Heart left ventricle (tissue), 16 donors: ENCODE measurements at regions not wholly inside any gene's neighbourhood (a gene's known extent, or its start where the extent isn't known, plus 50 kb on each side); places are given as distances from the start of the nearest gene placed in this dataset.
A peak's percentile ranks its signal among the peaks of the same experiment; 100 is the strongest.

Source experiments
- ATAC-seq, 4 donors: fragments of 200-7000 bp; cut with Tn5 transposase; one replicate each; pipeline ENCODE4 v1.9.1; 2020 to 2022; ENCODE audit warnings: moderate library complexity in 4 of 4, mild to moderate bottlenecking in 3 of 4, moderate number of reproducible peaks in 1 of 4
- DNase-seq, 5 donors: peaks; one replicate each; pipeline ENCODE4 v3.0.0-alpha.2; 2020
- H3K27ac ChIP-seq, 12 donors: fragments of 200-600 bp; sonication (generic) in 4 of 12; one replicate each; pipeline versions ENCODE4 v1.5.0 to v1.8.0; 2016 to 2022; ENCODE audit warnings: mild to moderate bottlenecking in 2 of 12
- H3K27me3 ChIP-seq, 9 donors: fragments of 200-600 bp; sonication (generic) in 2 of 9; one replicate each; pipeline versions ENCODE4 v1.5.1 to v1.8.0; 2016 to 2022; ENCODE audit warnings: mild to moderate bottlenecking in 3 of 9
- H3K36me3 ChIP-seq, 9 donors: fragments of 200-600 bp; sonication (generic) in 2 of 9; one replicate each; pipeline versions ENCODE4 v1.5.0 to v1.8.0; 2018 to 2022; ENCODE audit warnings: mild to moderate bottlenecking in 2 of 9
- H3K4me1 ChIP-seq, 12 donors: fragments of 200-600 bp; sonication (generic) in 4 of 12; one replicate each; pipeline versions ENCODE4 v1.5.0 to v1.8.0; 2016 to 2022; ENCODE audit warnings: mild to moderate bottlenecking in 3 of 12
- H3K4me3 ChIP-seq, 12 donors: fragments of 200-600 bp; sonication (generic) in 4 of 12; one replicate each; pipeline versions ENCODE4 v1.5.0 to v1.8.0; 2017 to 2022; ENCODE audit warnings: mild to moderate bottlenecking in 9 of 12, moderate library complexity in 4 of 12
- H3K9me3 ChIP-seq, 12 donors: fragments of 200-600 bp; sonication (generic) in 4 of 12; one replicate each; pipeline versions ENCODE4 v1.5.0 to v1.8.0; 2016 to 2022; ENCODE audit warnings: mild to moderate bottlenecking in 1 of 12
- CTCF ChIP-seq, 12 donors: fragments of 200-600 bp; sonication (generic) in 4 of 12; IDR thresholded peaks; one replicate each; pipeline versions ENCODE4 v1.5.0 to v1.8.0; 2018 to 2022; ENCODE audit warnings: antibody characterized with exemption in 12 of 12, mild to moderate bottlenecking in 5 of 12
- POLR2A ChIP-seq, 2 donors: fragments of 450-650 bp; IDR thresholded peaks; one replicate each; pipeline ENCODE4 v1.6.1; 2017; ENCODE audit warnings: antibody characterized with exemption in 2 of 2, mild to moderate bottlenecking in 2 of 2, moderate library complexity in 2 of 2
- WGBS, 4 donors: extraction: QIAGEN DNeasy Blood & Tissue Kit in 2 of 4; methylation state at CpG; one replicate each; pipeline versions ENCODE4 v1.1.5 to v1.1.7; 2013 to 2018; 5-methylcytosine and 5-hydroxymethylcytosine counted together
- intact Hi-C, 10 donors: fragments of 100-400 bp; cut with DNase I; formaldehyde crosslinking; loops; one replicate each; pipeline versions ENCODE4 v1.11.1 to v1.14.2; 2022
- donor health status: ischemic (EF 13 %, LVEDD 7.1; RV severe dilation, severe dysfunction).
- donor health status: healthy with polysubstance abuse.
- donor health status: DM: no; HTN: yes; CAD: no.
- donor health status: DM: no; HTN: no; CAD: no.
- donor health status: ischemic (EF 25% LVEDD 6.9; RV normal size, moderate dysfunction).
- donor health status: ischemic (EF 25% LVEDD 5.7; RV mildly dilated, moderate dysfunction).
- donor health status: healthy.
- donor health status: DM: yes; HTN: yes; CAD: no.
- donor health status: ischemic (EF 35%, LVEDD 5.7; RV mildly dilated, moderate dysfunction).
- donor health status: nonischemic (EF 11% LVEDD 7.7; RV severe dilation, severe dysfunction).
- donor health status: DM: yes; HTN: yes; CAD: no.
- donor health status: PGD.
- donor health status: ischemic (EF 29% LVEDD 5.4; RV normal size, mild dysfunction).
- donor health status: nonischemic (EF 23%, LVEDD 6.1; RV moderate dilation, normal function).

- no peak for DNase-seq
- WGBS, 4 donors, result 92 to 100% (median 95%) methylated on average over 2 of the region's 2 CpGs
- H3K27me3 ChIP-seq, result no peaks in the 10 kb centered on the region
- H3K36me3 ChIP-seq, result no peaks in the 10 kb centered on the region
- H3K27ac ChIP-seq, result no peak overlapping the region
- intact Hi-C loops, result no loop called here
- TF ChIP-seq CTCF (IDR thresholded peaks at IDR 0.05), result no peak
- TF ChIP-seq POLR2A (IDR thresholded peaks at IDR 0.05), result no peak
- no peak overlapping the region for H3K4me3 ChIP-seq
- peaks cover 0 to 20% (median 0%) of the 10 kb centered on the region in 12 donors for H3K4me1 ChIP-seq
- ATAC-seq, result no peak
- H3K9me3 ChIP-seq, result no peaks in the 10 kb centered on the region
Observed at GRCh38 chr15:46411900-46412299, 777.1 kb downstream of the SQOR start.

- Histone ChIP-seq H3K4me3 (no peak overlapping the region), H3K27ac (no peak overlapping the region), H3K4me1 (peaks cover 0 to 12% (median 0%) of the 10 kb centered on the region in 12 donors), H3K27me3 (no peaks in the 10 kb centered on the region), H3K36me3 (no peaks in the 10 kb centered on the region), H3K9me3 (no peaks in the 10 kb centered on the region)
- DNase-seq, result no peak
- TF ChIP-seq CTCF (IDR thresholded peaks at IDR 0.05) (no peak), POLR2A (IDR thresholded peaks at IDR 0.05) (no peak)
- 89 to 96% (median 92%) methylated on average over 1 of the region's 1 CpG for WGBS, 4 donors
- ATAC-seq, result no peak
- intact Hi-C loops, result no loop called here
Observed at GRCh38 chr15:46413799-46414198, 779.0 kb downstream of the SQOR start.

GRCh38 chr15:46416544-46416943, 781.7 kb downstream of the SQOR start:
- Histone ChIP-seq H3K4me1 (peaks cover 0 to 14% (median 0%) of the 10 kb centered on the region in 12 donors), H3K27me3 (no peaks in the 10 kb centered on the region), H3K4me3 (no peak overlapping the region), H3K36me3 (no peaks in the 10 kb centered on the region), H3K9me3 (no peaks in the 10 kb centered on the region), H3K27ac (peak overlapping the region in 6 of 12 donors; percentile 4 to 56 (median 46))
- TF ChIP-seq POLR2A (IDR thresholded peaks at IDR 0.05) (no peak), CTCF (IDR thresholded peaks at IDR 0.05) (no peak)
- ATAC-seq, result peak in 3 of 4 donors; percentile 32 to 64 (median 63)
- peak in 3 of 5 donors; percentile 17 to 44 (median 27) for DNase-seq
- intact Hi-C loops, result no loop called here
- 23 to 47% (median 31%) methylated on average over 1 of the region's 1 CpG for WGBS, 4 donors

GRCh38 chr15:46420990-46421389, 786.2 kb downstream of the SQOR start:
- no peak overlapping the region for H3K4me3 ChIP-seq
- no peaks in the 10 kb centered on the region for H3K36me3 ChIP-seq
- intact Hi-C loops, result no loop called here
- H3K27me3 ChIP-seq, result no peaks in the 10 kb centered on the region
- WGBS, 4 donors, result 36 to 53% (median 39%) methylated on average over 1 of the region's 1 CpG
- no peak for DNase-seq
- H3K27ac ChIP-seq, result no peak overlapping the region
- no peak for ATAC-seq
- TF ChIP-seq POLR2A (IDR thresholded peaks at IDR 0.05), result no peak
- TF ChIP-seq CTCF (IDR thresholded peaks at IDR 0.05), result no peak
- H3K9me3 ChIP-seq, result peaks cover 0 to 24% (median 0%) of the 10 kb centered on the region in 12 donors
- H3K4me1 ChIP-seq, result peaks cover 0 to 14% (median 0%) of the 10 kb centered on the region in 12 donors
